Stimulated activated CD8-positive, alpha-beta memory T cell treated with anti-CD3 and anti-CD28 coated beads, Interleukin-15, amount 100 ng/mL, for 24 hours (primary cell): ENCODE measurements at regions not wholly inside any gene's neighbourhood (a gene's known extent, or its start where the extent isn't known, plus 50 kb on each side); places are given as distances from the start of the nearest gene placed in this dataset.

Experiments
- DNase-seq: peaks from one replicate; pipeline ENCODE4 v3.0.0-alpha.2; 2020; ENCODE audit warnings: low read depth

DNA sequence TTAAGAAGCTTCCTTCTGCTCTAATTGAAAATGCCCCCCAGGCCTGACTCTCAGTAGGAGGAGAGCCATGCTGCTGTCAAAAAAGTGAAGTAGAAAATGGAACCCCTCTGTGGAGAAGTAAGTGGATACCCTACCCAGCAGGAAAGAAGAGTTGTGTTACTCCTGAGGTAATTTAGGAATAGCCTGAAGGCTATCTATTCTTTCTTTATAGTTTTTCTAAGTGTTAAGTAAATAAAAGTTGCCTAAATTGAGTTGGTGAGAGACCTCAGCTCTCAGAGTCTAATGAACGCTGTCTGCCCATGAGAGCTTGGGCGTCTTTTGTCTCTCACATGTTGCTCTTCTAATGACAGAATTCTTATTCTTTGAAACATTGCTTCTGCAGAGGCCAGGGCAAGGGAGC lies 116.2 kb downstream of the NSUN3 start:
- no peak for DNase-seq

DNA sequence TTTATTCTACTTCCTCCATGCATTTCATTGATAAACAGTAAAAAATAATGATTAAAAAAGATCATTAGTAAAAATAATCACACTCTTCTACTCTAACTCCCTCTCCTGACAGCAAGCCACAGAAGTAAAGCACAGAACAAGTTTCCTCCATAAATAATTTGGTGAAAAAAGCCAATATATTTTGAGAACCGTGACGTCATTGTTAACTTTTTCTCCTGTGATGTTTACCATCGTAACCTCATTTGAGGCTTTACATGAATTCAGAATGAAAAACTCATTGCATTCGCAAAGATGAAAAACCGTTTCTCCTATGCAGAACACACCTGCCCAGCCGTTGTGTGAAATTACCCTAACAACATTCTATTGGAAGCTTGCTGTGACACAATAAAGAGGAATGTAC lies 120.7 kb downstream of the NSUN3 start:
- DNase-seq, result no peak

GRCh38 chr3:94184781-94185180 lies 121.9 kb downstream of the NSUN3 start:
- DNase-seq, result no peak

DNA sequence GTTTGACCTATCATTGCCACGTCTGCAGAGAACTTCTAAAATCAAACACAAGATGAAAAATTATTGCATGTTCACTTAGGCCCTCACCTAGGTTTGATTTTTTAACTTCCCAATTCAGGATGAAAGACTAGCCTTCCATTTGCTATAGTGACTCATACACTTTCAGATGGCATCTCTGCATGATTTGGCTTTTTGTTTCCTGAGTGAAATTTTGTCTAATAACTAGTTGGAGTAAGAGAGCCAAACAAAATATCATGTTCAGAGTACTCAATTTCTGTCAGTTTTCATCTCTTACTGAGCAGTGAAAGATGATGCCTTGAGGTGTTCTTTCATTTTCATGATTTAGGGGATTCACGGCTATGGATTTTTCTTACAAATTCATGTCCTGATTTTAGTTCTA lies 122.9 kb downstream of the NSUN3 start:
- DNase-seq, result no peak

GRCh38 chr3:94187697-94188096 lies 124.8 kb downstream of the NSUN3 start:
- no peak for DNase-seq

DNA sequence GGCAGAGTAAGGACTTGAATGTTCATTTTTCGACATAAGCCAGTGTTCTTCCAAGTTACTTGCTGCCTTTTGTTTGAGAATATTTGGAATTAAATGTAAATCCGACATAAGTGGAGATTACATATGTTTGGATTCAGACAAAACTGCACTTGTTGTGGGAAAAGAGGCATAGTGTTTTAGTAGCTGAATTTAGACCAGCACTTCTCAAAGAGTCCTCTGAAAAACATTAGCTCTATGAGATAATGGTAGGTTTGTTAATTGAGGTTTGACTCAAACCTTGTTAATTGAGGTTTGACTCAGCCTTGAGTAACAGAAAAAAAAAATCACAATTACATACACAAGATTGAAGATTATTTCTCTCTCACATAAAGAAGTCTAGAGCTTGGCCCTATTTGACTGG lies 132.5 kb downstream of the NSUN3 start:
- no peak for DNase-seq

DNA sequence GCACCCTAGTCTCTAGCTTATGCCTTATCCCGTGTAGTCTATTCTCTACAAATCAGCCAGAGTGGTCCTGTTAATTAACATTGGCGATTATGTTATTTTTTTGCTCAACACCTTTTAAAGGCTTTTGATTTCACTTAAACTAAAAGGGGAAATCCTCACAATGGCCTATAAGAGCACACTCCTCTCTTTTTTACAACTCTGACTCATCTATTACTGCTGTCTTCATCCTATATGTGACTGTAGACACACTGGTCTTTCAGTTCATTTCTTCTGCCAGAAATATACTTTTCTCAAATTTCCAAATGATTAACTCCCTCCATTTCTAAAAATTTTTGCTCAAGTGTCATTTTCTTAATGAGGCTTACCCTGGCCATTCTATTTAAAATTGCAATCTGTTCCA lies 143.4 kb downstream of the NSUN3 start:
- no peak for DNase-seq

DNA sequence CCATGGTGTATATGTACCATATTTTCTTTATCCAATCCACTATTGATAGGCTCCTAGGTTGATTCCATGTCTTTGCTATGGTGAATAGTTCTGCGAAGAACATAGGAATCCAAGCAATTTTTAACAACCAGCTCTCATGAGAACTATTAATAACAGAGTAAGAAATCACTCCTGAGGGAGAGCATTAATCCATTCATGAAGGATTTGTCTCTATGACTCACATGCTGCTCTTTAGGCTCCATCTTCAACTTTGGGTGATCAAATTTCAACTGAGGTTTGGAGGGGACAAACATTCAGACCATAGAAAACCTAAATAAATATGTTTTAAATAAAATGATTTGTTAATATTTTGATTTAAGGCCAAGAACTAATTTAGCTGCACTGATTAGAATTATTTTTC lies 147.4 kb downstream of the NSUN3 start:
- DNase-seq, result no peak

DNA sequence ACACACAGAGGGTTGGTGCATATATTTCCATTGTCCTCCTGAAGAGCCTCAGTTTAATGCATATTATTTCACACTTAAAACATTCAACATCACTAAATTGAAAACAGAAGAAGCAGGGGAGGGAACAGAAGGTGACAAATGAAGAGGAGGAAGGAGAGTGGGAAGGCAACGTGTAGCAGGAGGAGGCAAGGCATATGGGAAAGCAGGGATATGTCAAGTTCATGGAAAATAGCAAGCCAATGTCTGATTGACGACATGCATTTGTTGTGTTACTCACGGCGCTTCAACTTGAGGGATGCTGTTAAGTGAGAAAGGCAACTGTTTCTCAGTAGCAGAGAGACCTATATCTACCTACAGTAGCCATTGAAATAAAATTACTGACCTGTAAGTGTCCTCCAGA lies 154.5 kb downstream of the NSUN3 start:
- DNase-seq, result no peak

DNA sequence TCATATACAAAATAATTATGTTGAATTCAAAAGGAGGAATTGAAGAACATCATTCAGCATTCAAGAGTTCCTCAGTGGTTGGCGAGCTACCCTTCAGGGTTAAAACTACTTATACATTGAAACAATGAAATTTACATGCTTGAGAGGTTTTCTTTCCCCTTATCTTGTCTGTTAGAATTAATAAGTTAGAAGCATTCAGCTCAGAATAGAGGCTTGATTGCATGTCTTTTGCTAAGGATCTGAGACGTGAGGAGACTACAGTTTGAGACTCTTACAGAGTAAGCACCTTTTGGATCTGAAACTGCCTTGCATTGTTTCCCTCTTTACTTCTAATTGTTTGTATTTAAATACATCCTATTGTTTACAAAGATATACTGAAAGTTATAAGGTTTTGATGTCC lies 157.6 kb downstream of the NSUN3 start:
- DNase-seq, result no peak

DNA sequence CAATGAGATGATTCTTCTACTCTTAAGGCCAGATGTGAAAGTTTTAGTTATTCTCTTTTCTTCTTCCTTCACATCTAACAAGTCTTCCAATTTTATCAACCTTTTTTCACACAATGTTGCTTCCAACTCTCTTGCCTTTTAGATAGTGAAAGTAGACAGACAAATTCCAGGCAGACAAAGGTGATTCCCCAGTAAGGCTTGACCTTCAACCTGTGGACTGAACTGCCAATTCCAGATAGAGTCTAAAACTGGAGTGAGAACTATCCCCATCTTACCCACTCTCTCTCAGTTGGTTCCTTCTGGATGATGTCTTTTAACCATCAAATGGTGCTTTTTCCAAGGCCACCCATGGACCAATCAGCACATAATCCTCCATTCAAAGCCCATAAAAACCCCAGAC lies 159.0 kb downstream of the NSUN3 start:
- no peak for DNase-seq

GRCh38 chr3:94225148-94225865 lies 162.4 kb downstream of the NSUN3 start:
- DNase-seq, result no peak

GRCh38 chr3:94226078-94226477 lies 163.2 kb downstream of the NSUN3 start:
- DNase-seq, result no peak

GRCh38 chr3:94232921-94233320 lies 170.1 kb downstream of the NSUN3 start:
- DNase-seq, result no peak

DNA sequence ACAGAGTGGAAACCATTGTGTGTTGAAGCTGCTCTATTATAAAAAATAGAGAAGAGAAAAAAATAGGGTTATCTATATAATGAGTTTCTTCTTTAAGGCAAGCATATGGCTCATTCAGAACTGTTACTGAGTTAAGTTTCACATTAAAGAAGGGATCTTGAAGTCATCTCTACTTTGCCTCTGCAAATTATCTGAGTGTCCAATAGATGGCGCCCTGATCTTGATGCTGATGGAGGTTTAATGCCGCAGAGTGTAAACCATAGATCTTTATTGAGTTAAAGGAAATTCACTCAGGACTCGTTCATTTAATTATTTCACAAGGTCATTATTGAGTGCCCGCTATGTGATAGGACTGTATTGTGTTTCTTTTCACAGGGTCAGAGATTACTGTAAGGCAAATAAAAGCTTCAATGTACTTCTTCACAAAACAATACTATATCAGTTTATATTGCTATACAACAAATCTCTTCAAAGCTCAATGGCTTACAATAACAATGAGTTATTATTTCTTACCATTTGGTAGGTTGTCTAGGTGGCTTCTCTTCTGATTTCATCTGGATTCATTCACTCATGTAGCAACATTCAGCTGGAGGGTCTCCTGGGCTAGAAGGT lies 171.4 kb downstream of the NSUN3 start:
- DNase-seq, result no peak

GRCh38 chr3:94241986-94242385 lies 179.1 kb downstream of the NSUN3 start:
- no peak for DNase-seq

DNA sequence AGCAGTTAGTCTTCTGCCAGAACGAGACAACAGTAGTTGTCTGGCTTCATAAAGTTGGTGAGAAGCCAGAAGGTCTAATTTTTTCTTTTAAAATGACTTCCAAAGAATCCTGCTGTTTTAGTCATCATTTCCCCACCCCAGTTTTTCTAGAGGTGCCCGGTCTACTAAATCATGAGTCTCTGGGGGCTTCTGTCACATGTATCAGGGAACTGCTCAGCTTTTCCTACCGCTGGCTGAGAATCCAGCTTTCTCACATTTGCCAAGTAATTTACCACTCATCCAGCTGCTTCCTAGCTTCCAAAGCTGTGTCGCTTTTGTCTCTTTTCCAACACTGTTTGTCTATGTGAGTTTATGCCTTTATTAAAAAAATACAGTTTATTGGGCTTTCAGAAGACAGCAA lies 183.3 kb downstream of the NSUN3 start:
- no peak for DNase-seq

DNA sequence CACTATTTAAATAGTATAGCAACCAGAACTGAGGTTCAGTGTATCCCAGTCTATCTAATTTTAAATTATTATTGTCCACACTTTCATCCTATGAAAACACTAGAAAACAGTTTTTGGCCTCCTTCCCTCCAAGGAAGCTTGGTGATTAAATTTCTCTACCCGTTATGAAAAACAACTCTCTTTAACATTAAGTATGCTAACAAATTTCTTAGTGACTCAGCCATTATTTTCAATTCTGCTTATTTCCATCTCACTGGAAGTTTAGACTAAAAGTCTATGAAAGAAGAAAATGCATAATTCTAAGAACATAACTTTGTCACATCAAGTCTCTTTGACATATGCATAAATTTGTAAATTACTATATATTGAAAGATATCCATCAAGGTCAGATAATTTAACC lies 185.2 kb downstream of the NSUN3 start:
- DNase-seq, result no peak

GRCh38 chr3:94249491-94250079 lies 186.7 kb downstream of the NSUN3 start:
- DNase-seq, result peak; percentile 59

- DNase-seq, result no peak
These were observed 188.7 kb downstream of the NSUN3 start for GRCh38 chr3:94251566-94251965.

- DNase-seq, result no peak
These were observed 189.5 kb downstream of the NSUN3 start for GRCh38 chr3:94252316-94252715.

- DNase-seq, result no peak
These were observed 194.3 kb downstream of the NSUN3 start for GRCh38 chr3:94256888-94257813.

- no peak for DNase-seq
These were observed 196.0 kb downstream of the NSUN3 start for GRCh38 chr3:94258851-94259250.
